Activated CD4-positive, alpha-beta T cell treated with anti-CD3 and anti-CD28 coated beads for 36 hours (primary cell): ENCODE measurements at regions not wholly inside any gene's neighbourhood (a gene's known extent, or its start where the extent isn't known, plus 50 kb on each side); places are given as distances from the start of the nearest gene placed in this dataset.
A peak's percentile ranks its signal among the peaks of the same experiment; 100 is the strongest.
"Not testable (repeated sequence)": the region's sequence is repeated elsewhere in the genome, so short reads cannot be mapped to it uniquely, and the experiment has no call there.

Source experiments
- ATAC-seq: fragments of 200-7000 bp; cut with Tn5 transposase; one replicate; pipeline ENCODE4 v1.10.0; 2021; ENCODE audit warnings: mild to moderate bottlenecking, moderate library complexity
- CTCF ChIA-PET: fragments of 350-600 bp; sonication (Branson Sonifier 250); formaldehyde crosslinking; loops from one replicate; lab custom pipeline; 2021; ENCODE audit warnings: antibody characterized with exemption; lab: Charles Lee
- POLR2A ChIA-PET: fragments of 350-600 bp; sonication (Branson Sonifier 250); formaldehyde crosslinking; loops from one replicate; lab custom pipeline; 2021; ENCODE audit warnings: antibody characterized with exemption, inconsistent platforms; lab: Charles Lee
- DNase-seq: peaks from one replicate; pipeline ENCODE4 v3.0.0-alpha.2; 2020
- H3K27ac Mint-ChIP-seq: one replicate; pipeline ENCODE4 v1.8.0; 2021; ENCODE audit warnings: mixed read lengths
- H3K27me3 Mint-ChIP-seq: one replicate; pipeline ENCODE4 v1.8.0; 2021; ENCODE audit warnings: mixed read lengths
- H3K36me3 Mint-ChIP-seq: one replicate; pipeline ENCODE4 v1.8.0; 2021; ENCODE audit warnings: low read depth, mixed read lengths
- H3K4me1 Mint-ChIP-seq: one replicate; pipeline ENCODE4 v1.8.0; 2021; ENCODE audit warnings: mixed read lengths
- H3K4me3 Mint-ChIP-seq: one replicate; pipeline ENCODE4 v1.8.0; 2021; ENCODE audit warnings: mild to moderate bottlenecking, moderate library complexity, mixed read lengths
- H3K9me3 Mint-ChIP-seq: one replicate; pipeline ENCODE4 v1.8.0; 2021; ENCODE audit warnings: low read depth, mixed read lengths
- intact Hi-C, 2 experiments: fragments of 100-400 bp; cut with DNase I in 1 of 2; cut with micrococcal nuclease in 1 of 2; formaldehyde crosslinking; loops; one replicate each; pipeline versions ENCODE4 v1.14.2 to v1.15.1; 2022 to 2024; cut with DNase I, micrococcal nuclease

- DNase-seq (no peak), ATAC-seq (no peak)
- intact Hi-C loops: no loop called here
- H3K36me3 Mint-ChIP-seq: no peaks in the 10 kb centered on the region
- ChIA-PET POLR2A (no interaction called here), CTCF (interaction anchor here (0.9 kb wide), 1 partner anchor 26 kb away, joined by 3 read pairs; no protein-coding TSS in a partner anchor)
- peaks cover 1% of the 10 kb centered on the region for H3K27me3 Mint-ChIP-seq
- peaks cover 15% of the 10 kb centered on the region for H3K9me3 Mint-ChIP-seq
- H3K27ac Mint-ChIP-seq: no peak overlapping the region
- H3K4me1 Mint-ChIP-seq: no peaks in the 10 kb centered on the region
- H3K4me3 Mint-ChIP-seq: no peak overlapping the region
Measured at GRCh38 chr11:60592601-60593000, 77.4 kb downstream of the MS4A13 start.

GRCh38 chr11:60594998-60595642 is 79.9 kb downstream of the MS4A13 start:
- H3K4me3 Mint-ChIP-seq: no peak overlapping the region
- no peak overlapping the region for H3K27ac Mint-ChIP-seq
- H3K4me1 Mint-ChIP-seq: no peaks in the 10 kb centered on the region
- ChIA-PET CTCF (interaction anchor here (1.3 kb wide), 1 partner anchor 8 kb away, joined by 3 read pairs; no protein-coding TSS in a partner anchor), POLR2A (no interaction called here)
- DNase-seq (no peak), ATAC-seq (no peak)
- H3K27me3 Mint-ChIP-seq: peaks cover 1% of the 10 kb centered on the region
- H3K36me3 Mint-ChIP-seq: no peaks in the 10 kb centered on the region
- H3K9me3 Mint-ChIP-seq: peaks cover 14% of the 10 kb centered on the region
- intact Hi-C loops: no loop called here

- H3K27ac Mint-ChIP-seq: no peak overlapping the region
- H3K9me3 Mint-ChIP-seq: no peaks in the 10 kb centered on the region
- H3K4me3 Mint-ChIP-seq: no peak overlapping the region
- H3K4me1 Mint-ChIP-seq: peaks cover 12% of the 10 kb centered on the region
- H3K36me3 Mint-ChIP-seq: no peaks in the 10 kb centered on the region
- CTCF ChIA-PET: interaction anchor here (1.0 kb wide), 1 partner anchor 12 kb away, joined by 3 read pairs; no protein-coding TSS in a partner anchor
- no peak for DNase-seq
- POLR2A ChIA-PET: no interaction called here
- intact Hi-C loops: no loop called here
- no peak for ATAC-seq
- peaks cover 13% of the 10 kb centered on the region for H3K27me3 Mint-ChIP-seq
Measured at GRCh38 chr11:60607483-60607882, 91.9 kb upstream of the MS4A8 start.

- no peak overlapping the region for H3K27ac Mint-ChIP-seq
- intact Hi-C loops: no loop called here
- ATAC-seq: peak; percentile 49
- H3K9me3 Mint-ChIP-seq: no peaks in the 10 kb centered on the region
- POLR2A ChIA-PET: interaction anchor here (0.7 kb wide), 1 partner anchor 31 kb away, joined by 3 read pairs; no protein-coding TSS in a partner anchor
- no peaks in the 10 kb centered on the region for H3K36me3 Mint-ChIP-seq
- H3K27me3 Mint-ChIP-seq: peaks cover 16% of the 10 kb centered on the region
- no peak for DNase-seq
- no peak overlapping the region for H3K4me3 Mint-ChIP-seq
- CTCF ChIA-PET: interaction anchor here (2.7 kb wide), 1 partner anchor 9 kb away, joined by 16 read pairs; no protein-coding TSS in a partner anchor
- H3K4me1 Mint-ChIP-seq: peaks cover 12% of the 10 kb centered on the region
Measured at GRCh38 chr11:60609632-60610031, 89.8 kb upstream of the MS4A8 start.

- CTCF ChIA-PET: interaction anchor here (2.7 kb wide), 1 partner anchor 8 kb away, joined by 16 read pairs; no protein-coding TSS in a partner anchor
Measured at GRCh38 chr11:60610702-60611101, 88.7 kb upstream of the MS4A8 start.

GRCh38 chr11:60615497-60615896 is 83.9 kb upstream of the MS4A8 start:
- ChIA-PET CTCF (interaction anchor here (0.6 to 1.1 kb wide), 2 partner anchors 19 to 350 kb away, joined by 3 read pairs; no protein-coding TSS in a partner anchor), POLR2A (no interaction called here)
- DNase-seq (no peak), ATAC-seq (no peak)
- intact Hi-C loops: no loop called here
- Mint-ChIP-seq H3K27me3 (peaks cover 8% of the 10 kb centered on the region), H3K4me3 (no peak overlapping the region), H3K4me1 (no peaks in the 10 kb centered on the region), H3K36me3 (no peaks in the 10 kb centered on the region), H3K9me3 (no peaks in the 10 kb centered on the region), H3K27ac (no peak overlapping the region)

More at GRCh38 chr11:60610702-60611101, 88.7 kb upstream of the MS4A8 start:
- ATAC-seq (no peak), DNase-seq (no peak)
- Mint-ChIP-seq H3K4me3 (no peak overlapping the region), H3K27me3 (peaks cover 16% of the 10 kb centered on the region), H3K9me3 (no peaks in the 10 kb centered on the region), H3K4me1 (peaks cover 12% of the 10 kb centered on the region), H3K36me3 (no peaks in the 10 kb centered on the region), H3K27ac (no peak overlapping the region)
- intact Hi-C loops: no loop called here
- POLR2A ChIA-PET: interaction anchor here (0.5 kb wide), 1 partner anchor 1607 kb away, joined by 3 read pairs; no protein-coding TSS in a partner anchor

- DNase-seq, POLR2A ChIA-PET, H3K9me3 Mint-ChIP-seq, H3K27me3 Mint-ChIP-seq, intact Hi-C loops, CTCF ChIA-PET, H3K4me3 Mint-ChIP-seq, H3K4me1 Mint-ChIP-seq, H3K36me3 Mint-ChIP-seq, ATAC-seq, H3K27ac Mint-ChIP-seq: not testable (repeated sequence)
Measured at GRCh38 chr11:60621940-60622339, 77.5 kb upstream of the MS4A8 start.

- H3K4me3 Mint-ChIP-seq, intact Hi-C loops, H3K4me1 Mint-ChIP-seq, CTCF ChIA-PET, H3K27me3 Mint-ChIP-seq, DNase-seq, H3K9me3 Mint-ChIP-seq, ATAC-seq, H3K36me3 Mint-ChIP-seq, H3K27ac Mint-ChIP-seq, POLR2A ChIA-PET: not testable (repeated sequence)
Measured at GRCh38 chr11:60622776-60623175, 76.6 kb upstream of the MS4A8 start.

- DNase-seq: peak; percentile 32
- Mint-ChIP-seq H3K4me1 (no peaks in the 10 kb centered on the region), H3K27ac (no peak overlapping the region), H3K36me3 (no peaks in the 10 kb centered on the region), H3K27me3 (peaks cover 4% of the 10 kb centered on the region), H3K9me3 (no peaks in the 10 kb centered on the region), H3K4me3 (no peak overlapping the region)
- intact Hi-C loops: no loop called here
- ChIA-PET POLR2A (no interaction called here), CTCF (no interaction called here)
- ATAC-seq: no peak
Measured at GRCh38 chr11:60625262-60625661, 74.2 kb upstream of the MS4A8 start.

- H3K4me1 Mint-ChIP-seq: no peaks in the 10 kb centered on the region
- no peaks in the 10 kb centered on the region for H3K9me3 Mint-ChIP-seq
- intact Hi-C loops: no loop called here
- H3K27me3 Mint-ChIP-seq: peaks cover 17% of the 10 kb centered on the region
- POLR2A ChIA-PET: no interaction called here
- H3K27ac Mint-ChIP-seq: no peak overlapping the region
- H3K4me3 Mint-ChIP-seq: no peak overlapping the region
- DNase-seq (no peak), ATAC-seq (no peak)
- CTCF ChIA-PET: interaction anchor here (0.7 to 1.0 kb wide), 3 partner anchors 9 to 311 kb away, joined by 3 read pairs; no protein-coding TSS in a partner anchor
- H3K36me3 Mint-ChIP-seq: no peaks in the 10 kb centered on the region
Measured at GRCh38 chr11:60629399-60629798, 70.0 kb upstream of the MS4A8 start.

GRCh38 chr11:60631944-60632343 is 67.5 kb upstream of the MS4A8 start:
- no peak overlapping the region for H3K27ac Mint-ChIP-seq
- intact Hi-C loops: loop anchor here in 1 of 2 experiments (5.0 kb wide), 1 partner anchor 270 kb away; no protein-coding TSS in a partner anchor
- DNase-seq (no peak), ATAC-seq (no peak)
- CTCF ChIA-PET: interaction anchor here (0.6 to 2.2 kb wide), 5 partner anchors 12 to 270 kb away, joined by 3 to 6 read pairs (median 3); no protein-coding TSS in a partner anchor
- H3K4me1 Mint-ChIP-seq: no peaks in the 10 kb centered on the region
- no peak overlapping the region for H3K4me3 Mint-ChIP-seq
- POLR2A ChIA-PET: no interaction called here
- H3K27me3 Mint-ChIP-seq: peaks cover 20% of the 10 kb centered on the region
- peaks cover 5% of the 10 kb centered on the region for H3K9me3 Mint-ChIP-seq
- H3K36me3 Mint-ChIP-seq: peaks cover 3% of the 10 kb centered on the region

- Mint-ChIP-seq H3K27ac (no peak overlapping the region), H3K4me3 (no peak overlapping the region), H3K27me3 (peaks cover 26% of the 10 kb centered on the region), H3K9me3 (peaks cover 5% of the 10 kb centered on the region), H3K36me3 (peaks cover 3% of the 10 kb centered on the region), H3K4me1 (no peaks in the 10 kb centered on the region)
- intact Hi-C loops: loop anchor here in 1 of 2 experiments (5.0 kb wide), 1 partner anchor 271 kb away; no protein-coding TSS in a partner anchor
- no peak for DNase-seq
- POLR2A ChIA-PET: no interaction called here
- ATAC-seq: no peak
- CTCF ChIA-PET: interaction anchor here (0.6 to 1.1 kb wide), 2 partner anchors 12 to 191 kb away, joined by 3 read pairs; no protein-coding TSS in a partner anchor
Measured at GRCh38 chr11:60633645-60634044, 65.8 kb upstream of the MS4A8 start.
